ENCODE measurements at regions not wholly inside any gene's neighbourhood (a gene's known extent, or its start where the extent isn't known, plus 50 kb on each side); places are given as distances from the start of the nearest gene placed in this dataset.

- no peaks in the 10 kb centered on the region for H3K9me3 Mint-ChIP-seq (ENCODE audit: low read depth)
- peaks cover 6% of the 10 kb centered on the region for H3K4me1 Mint-ChIP-seq (ENCODE audit: low read depth)
- no peak for DNase-seq (ENCODE audit: low spot score)
- no peaks in the 10 kb centered on the region for H3K27me3 Mint-ChIP-seq (ENCODE audit: low read depth)
- H3K4me3 Mint-ChIP-seq (ENCODE audit: unreplicated experiment) = no peak overlapping the region
- H3K27ac Mint-ChIP-seq (ENCODE audit: unreplicated experiment) = no peak overlapping the region
- TF ChIP-seq CTCF (IDR thresholded peaks at IDR 0.05) = no peak
- no peaks in the 10 kb centered on the region for H3K36me3 Mint-ChIP-seq (ENCODE audit: low read depth)
Measured at GRCh38 chr2:168338803-168339437, 91.5 kb upstream of the STK39 start.

GRCh38 chr2:168340931-168341330, 93.5 kb upstream of the STK39 start:
- H3K4me1 Mint-ChIP-seq (ENCODE audit: low read depth) = peaks cover 6% of the 10 kb centered on the region
- no peaks in the 10 kb centered on the region for H3K9me3 Mint-ChIP-seq (ENCODE audit: low read depth)
- no peak overlapping the region for H3K27ac Mint-ChIP-seq (ENCODE audit: unreplicated experiment)
- H3K4me3 Mint-ChIP-seq (ENCODE audit: unreplicated experiment) = no peak overlapping the region
- TF ChIP-seq CTCF (IDR thresholded peaks at IDR 0.05) = no peak
- no peaks in the 10 kb centered on the region for H3K27me3 Mint-ChIP-seq (ENCODE audit: low read depth)
- no peaks in the 10 kb centered on the region for H3K36me3 Mint-ChIP-seq (ENCODE audit: low read depth)
- DNase-seq (ENCODE audit: low spot score) = no peak

DNA sequence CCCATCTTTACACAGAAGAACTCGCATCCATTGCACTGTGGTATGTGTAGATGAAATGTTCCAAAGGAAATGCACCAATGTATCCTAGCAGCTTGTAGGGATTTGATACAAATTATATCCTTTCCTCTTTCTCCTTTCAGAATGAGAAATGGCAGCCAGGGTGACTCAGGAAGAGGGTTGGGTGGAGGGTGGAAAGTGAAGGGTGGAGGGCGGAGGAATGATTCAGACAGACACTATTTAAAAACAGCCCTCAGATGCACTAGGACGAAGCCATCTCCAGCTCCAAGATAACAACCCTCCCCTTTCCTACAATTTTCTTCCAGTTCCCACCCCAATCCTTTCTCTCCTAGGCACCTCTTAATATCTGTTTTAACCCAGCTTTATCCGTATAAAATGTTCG, 96.2 kb upstream of the STK39 start:
- peaks cover 18% of the 10 kb centered on the region for H3K4me1 Mint-ChIP-seq (ENCODE audit: low read depth)
- H3K9me3 Mint-ChIP-seq (ENCODE audit: low read depth) = no peaks in the 10 kb centered on the region
- H3K27me3 Mint-ChIP-seq (ENCODE audit: low read depth) = no peaks in the 10 kb centered on the region
- H3K36me3 Mint-ChIP-seq (ENCODE audit: low read depth) = no peaks in the 10 kb centered on the region
- no peak overlapping the region for H3K4me3 Mint-ChIP-seq (ENCODE audit: unreplicated experiment)
- H3K27ac Mint-ChIP-seq (ENCODE audit: unreplicated experiment) = peak overlapping the region; percentile 19
- TF ChIP-seq CTCF (IDR thresholded peaks at IDR 0.05) = no peak
- DNase-seq (ENCODE audit: low spot score) = no peak

DNA sequence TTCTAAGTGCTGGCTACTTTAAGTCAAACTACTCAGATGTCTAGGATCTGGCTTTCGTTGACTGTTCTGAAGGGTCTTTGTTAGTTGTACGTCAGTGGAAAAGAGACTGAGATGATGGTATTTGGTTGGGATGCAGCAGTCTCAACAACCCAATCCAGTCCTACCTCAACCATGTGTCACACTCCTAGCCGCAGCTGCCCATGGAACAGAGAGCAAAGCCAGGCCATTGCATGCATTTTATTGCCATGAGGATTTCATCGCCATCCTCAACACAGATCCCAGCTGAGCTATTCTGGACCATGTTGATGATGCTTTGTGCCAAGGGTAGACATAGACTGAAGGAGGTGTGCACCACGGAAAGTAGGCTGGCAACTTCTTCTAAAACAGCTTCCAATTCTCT, 97.3 kb upstream of the STK39 start:
- no peaks in the 10 kb centered on the region for H3K9me3 Mint-ChIP-seq (ENCODE audit: low read depth)
- no peak for DNase-seq (ENCODE audit: low spot score)
- H3K27ac Mint-ChIP-seq (ENCODE audit: unreplicated experiment) = no peak overlapping the region
- TF ChIP-seq CTCF (IDR thresholded peaks at IDR 0.05) = no peak
- H3K4me3 Mint-ChIP-seq (ENCODE audit: unreplicated experiment) = no peak overlapping the region
- H3K36me3 Mint-ChIP-seq (ENCODE audit: low read depth) = no peaks in the 10 kb centered on the region
- no peaks in the 10 kb centered on the region for H3K27me3 Mint-ChIP-seq (ENCODE audit: low read depth)
- peaks cover 18% of the 10 kb centered on the region for H3K4me1 Mint-ChIP-seq (ENCODE audit: low read depth)

GRCh38 chr2:168345601-168346000, 98.2 kb upstream of the STK39 start:
- H3K27ac Mint-ChIP-seq (ENCODE audit: unreplicated experiment) = no peak overlapping the region
- no peak overlapping the region for H3K4me3 Mint-ChIP-seq (ENCODE audit: unreplicated experiment)

More at GRCh38 chr2:168345601-168346000, 98.2 kb upstream of the STK39 start:
- Mint-ChIP-seq H3K4me1 (ENCODE audit: low read depth) (peaks cover 18% of the 10 kb centered on the region), H3K36me3 (ENCODE audit: low read depth) (no peaks in the 10 kb centered on the region), H3K27me3 (ENCODE audit: low read depth) (no peaks in the 10 kb centered on the region), H3K9me3 (ENCODE audit: low read depth) (no peaks in the 10 kb centered on the region)
- DNase-seq (ENCODE audit: low spot score) = no peak
- no peak for TF ChIP-seq CTCF (IDR thresholded peaks at IDR 0.05)
